Panc1 (cell line): ENCODE measurements at regions not wholly inside any gene's neighbourhood (a gene's known extent, or its start where the extent isn't known, plus 50 kb on each side); places are given as distances from the start of the nearest gene placed in this dataset.

Experiments used
- ATAC-seq: fragments of 200-7000 bp; cut with Tn5 transposase; 2 replicates; pipeline ENCODE4 v1.9.1; 2020; ENCODE audit warnings: mild to moderate bottlenecking, moderate library complexity
- BruUV-seq: library from RNA; stranded (reverse); fragments of 400-500 nt; replicated peaks from 2 replicates; lab custom pipeline; 2021; lab: Mats Ljungman, UMichigan
- CTCF ChIA-PET: fragments of 300-600 bp; sonication (Branson Sonifier 250); formaldehyde crosslinking; loops from one replicate; lab custom pipeline; 2022; ENCODE audit warnings: antibody characterized with exemption; lab: Charles Lee
- POLR2A ChIA-PET: fragments of 300-600 bp; sonication (Branson Sonifier 250); formaldehyde crosslinking; loops from one replicate; lab custom pipeline; 2022; ENCODE audit warnings: antibody characterized with exemption; lab: Charles Lee
- DNase-seq: peaks from one replicate; pipeline ENCODE4 v3.0.0-alpha.2; 2010; ENCODE audit warnings: low read depth, low spot score
- H3K27ac ChIP-seq: 2 replicates; pipeline ENCODE4 v1.5.1; 2011; ENCODE audit warnings: mild to moderate bottlenecking, low read length, inconsistent platforms
- H3K27me3 ChIP-seq: fragments of 200-500 bp; sonication (Bioruptor generic); 2 replicates; pipeline ENCODE4 v1.6.0; 2014; ENCODE audit warnings: low read length, inconsistent platforms; ENCODE audit not compliant: control insufficient read depth, insufficient read depth
- H3K36me3 ChIP-seq: fragments of 200-500 bp; sonication (Bioruptor generic); 2 replicates; pipeline ENCODE4 v1.5.1; 2014; ENCODE audit warnings: inconsistent platforms, mild to moderate bottlenecking, low read length, moderate library complexity; ENCODE audit not compliant: control insufficient read depth, insufficient read depth
- H3K4me1 ChIP-seq: 2 replicates; pipeline ENCODE4 v1.5.1; 2011; ENCODE audit warnings: inconsistent platforms, mild to moderate bottlenecking, low read length, moderate library complexity; ENCODE audit not compliant: control insufficient read depth, insufficient read depth
- H3K4me3 ChIP-seq, 2 experiments: 2 replicates each; pipeline ENCODE4 v1.5.1; 2011 to 2012; ENCODE audit warnings: low read depth in 2 of 2, low read length in 2 of 2, mild to moderate bottlenecking in 2 of 2, inconsistent platforms in 1 of 2, moderate library complexity in 1 of 2
- H3K9me3 ChIP-seq: fragments of 200-500 bp; sonication (Bioruptor generic); 2 replicates; pipeline ENCODE4 v1.5.1; 2014; ENCODE audit warnings: low read depth, mild to moderate bottlenecking, inconsistent platforms, low read length, moderate library complexity; ENCODE audit not compliant: control insufficient read depth, insufficient read depth
- POLR2AphosphoS5 ChIP-seq: IDR thresholded peaks from 2 replicates; pipeline ENCODE4 v1.6.1; 2012; ENCODE audit warnings: mild to moderate bottlenecking, low read depth, low read length, moderate library complexity
- SIN3A ChIP-seq: IDR thresholded peaks from 2 replicates; pipeline ENCODE4 v1.6.1; 2012; ENCODE audit warnings: low read depth, mild to moderate bottlenecking, low read length, moderate library complexity, borderline replicate concordance; ENCODE audit not compliant: insufficient read depth
- TCF7L2 ChIP-seq: IDR thresholded peaks from 2 replicates; pipeline ENCODE4 v1.6.1; 2011; ENCODE audit warnings: mild to moderate bottlenecking, low read depth, low read length, inconsistent platforms
- in situ Hi-C: cut with HindIII; loops from 2 replicates; pipeline ENCODE4 v1.10.0; 2016; ENCODE audit warnings: low sequenced_read_pairs, low pct_unique_long_range_greater_than_20kb
- intact Hi-C: fragments of 100-400 bp; cut with micrococcal nuclease; formaldehyde crosslinking; loops from one replicate; pipeline ENCODE4 v1.10.0; 2022; ENCODE audit not compliant: unreplicated experiment
- TF ChIP-seq, protein P1 (sequence below), 2 experiments: IDR thresholded peaks; 2 replicates each; pipeline ENCODE4 v1.6.1; 2011 to 2012; ENCODE audit warnings: low read depth in 2 of 2, control low read depth in 1 of 2, low read length in 1 of 2, mild to moderate bottlenecking in 1 of 2, moderate library complexity in 1 of 2; ENCODE audit not compliant: insufficient read depth in 1 of 2
- TF ChIP-seq, protein P2 (sequence below): fragments of 450-650 bp; IDR thresholded peaks from 2 replicates; pipeline ENCODE4 v1.5.1; 2017; ENCODE audit warnings: mild to moderate bottlenecking

DNA sequence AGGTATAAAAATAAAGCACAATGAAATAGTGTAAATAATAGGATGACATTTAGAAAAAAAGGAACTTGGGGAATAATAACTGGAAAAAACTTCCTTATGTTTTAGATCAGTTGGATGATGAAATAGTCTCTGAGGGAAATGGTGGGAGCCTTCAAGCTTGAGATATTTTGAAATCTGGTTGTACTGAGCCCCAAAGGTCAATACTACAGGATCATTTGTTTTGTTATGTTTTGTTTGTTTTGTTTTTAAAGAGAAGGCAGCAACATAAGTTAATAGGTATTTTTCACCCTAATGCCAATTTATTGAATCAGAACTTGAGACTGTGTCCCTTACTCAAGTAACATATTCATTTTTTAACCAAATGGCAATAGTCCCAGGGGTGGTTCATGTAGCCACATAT lies 393.1 kb downstream of the ETS1 start:
- TF ChIP-seq TCF7L2, result no peak
- TF ChIP-seq, protein P1, sequence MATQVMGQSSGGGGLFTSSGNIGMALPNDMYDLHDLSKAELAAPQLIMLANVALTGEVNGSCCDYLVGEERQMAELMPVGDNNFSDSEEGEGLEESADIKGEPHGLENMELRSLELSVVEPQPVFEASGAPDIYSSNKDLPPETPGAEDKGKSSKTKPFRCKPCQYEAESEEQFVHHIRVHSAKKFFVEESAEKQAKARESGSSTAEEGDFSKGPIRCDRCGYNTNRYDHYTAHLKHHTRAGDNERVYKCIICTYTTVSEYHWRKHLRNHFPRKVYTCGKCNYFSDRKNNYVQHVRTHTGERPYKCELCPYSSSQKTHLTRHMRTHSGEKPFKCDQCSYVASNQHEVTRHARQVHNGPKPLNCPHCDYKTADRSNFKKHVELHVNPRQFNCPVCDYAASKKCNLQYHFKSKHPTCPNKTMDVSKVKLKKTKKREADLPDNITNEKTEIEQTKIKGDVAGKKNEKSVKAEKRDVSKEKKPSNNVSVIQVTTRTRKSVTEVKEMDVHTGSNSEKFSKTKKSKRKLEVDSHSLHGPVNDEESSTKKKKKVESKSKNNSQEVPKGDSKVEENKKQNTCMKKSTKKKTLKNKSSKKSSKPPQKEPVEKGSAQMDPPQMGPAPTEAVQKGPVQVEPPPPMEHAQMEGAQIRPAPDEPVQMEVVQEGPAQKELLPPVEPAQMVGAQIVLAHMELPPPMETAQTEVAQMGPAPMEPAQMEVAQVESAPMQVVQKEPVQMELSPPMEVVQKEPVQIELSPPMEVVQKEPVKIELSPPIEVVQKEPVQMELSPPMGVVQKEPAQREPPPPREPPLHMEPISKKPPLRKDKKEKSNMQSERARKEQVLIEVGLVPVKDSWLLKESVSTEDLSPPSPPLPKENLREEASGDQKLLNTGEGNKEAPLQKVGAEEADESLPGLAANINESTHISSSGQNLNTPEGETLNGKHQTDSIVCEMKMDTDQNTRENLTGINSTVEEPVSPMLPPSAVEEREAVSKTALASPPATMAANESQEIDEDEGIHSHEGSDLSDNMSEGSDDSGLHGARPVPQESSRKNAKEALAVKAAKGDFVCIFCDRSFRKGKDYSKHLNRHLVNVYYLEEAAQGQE (IDR thresholded peaks at IDR 0.05; ENCODE audit: insufficient read depth in 1 of 2, low read depth in 2 of 2, low read length in 1 of 2), result no peak
- no peak for TF ChIP-seq SIN3A
- no peak for TF ChIP-seq POLR2AphosphoS5
- TF ChIP-seq, protein P2, sequence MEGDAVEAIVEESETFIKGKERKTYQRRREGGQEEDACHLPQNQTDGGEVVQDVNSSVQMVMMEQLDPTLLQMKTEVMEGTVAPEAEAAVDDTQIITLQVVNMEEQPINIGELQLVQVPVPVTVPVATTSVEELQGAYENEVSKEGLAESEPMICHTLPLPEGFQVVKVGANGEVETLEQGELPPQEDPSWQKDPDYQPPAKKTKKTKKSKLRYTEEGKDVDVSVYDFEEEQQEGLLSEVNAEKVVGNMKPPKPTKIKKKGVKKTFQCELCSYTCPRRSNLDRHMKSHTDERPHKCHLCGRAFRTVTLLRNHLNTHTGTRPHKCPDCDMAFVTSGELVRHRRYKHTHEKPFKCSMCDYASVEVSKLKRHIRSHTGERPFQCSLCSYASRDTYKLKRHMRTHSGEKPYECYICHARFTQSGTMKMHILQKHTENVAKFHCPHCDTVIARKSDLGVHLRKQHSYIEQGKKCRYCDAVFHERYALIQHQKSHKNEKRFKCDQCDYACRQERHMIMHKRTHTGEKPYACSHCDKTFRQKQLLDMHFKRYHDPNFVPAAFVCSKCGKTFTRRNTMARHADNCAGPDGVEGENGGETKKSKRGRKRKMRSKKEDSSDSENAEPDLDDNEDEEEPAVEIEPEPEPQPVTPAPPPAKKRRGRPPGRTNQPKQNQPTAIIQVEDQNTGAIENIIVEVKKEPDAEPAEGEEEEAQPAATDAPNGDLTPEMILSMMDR, result no peak
- DNase-seq (no peak), ATAC-seq (no peak)
- Histone ChIP-seq H3K4me1 (no peaks in the 10 kb centered on the region), H3K27ac (no peak overlapping the region), H3K4me3 (no peak overlapping the region), H3K27me3 (no peaks in the 10 kb centered on the region), H3K36me3 (no peaks in the 10 kb centered on the region), H3K9me3 (no peaks in the 10 kb centered on the region)
- no TSS peak for BruUV-seq
- CTCF ChIA-PET, result no interaction called here
- POLR2A ChIA-PET, result interaction anchor here (0.5 kb wide), 1 partner anchor 128 kb away, joined by 7 read pairs; no protein-coding TSS in a partner anchor
- intact Hi-C loops (no loop called here), in situ Hi-C loops (no loop called here)

DNA sequence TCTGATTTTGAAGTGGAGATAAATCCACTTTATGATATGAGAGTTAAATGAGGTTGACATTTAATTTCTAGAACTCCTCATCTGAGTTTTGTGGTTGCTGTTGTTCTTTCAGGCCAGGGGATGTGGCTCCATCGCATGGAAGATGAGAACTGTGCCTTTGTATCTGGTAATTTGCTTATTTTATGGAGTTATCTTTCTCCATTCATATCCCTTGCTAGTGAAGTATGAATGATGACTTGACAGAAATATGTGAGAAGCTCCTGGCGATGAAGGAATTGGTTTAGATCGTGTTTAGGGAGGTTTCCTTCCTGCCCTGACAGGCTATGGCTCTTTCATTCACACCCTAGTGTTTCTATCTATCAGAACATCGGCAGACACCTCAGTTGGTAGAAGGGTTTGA lies 393.7 kb downstream of the ETS1 start:
- no peak overlapping the region for H3K27ac ChIP-seq
- no peaks in the 10 kb centered on the region for H3K9me3 ChIP-seq
- no peak for ATAC-seq
- H3K4me1 ChIP-seq, result no peaks in the 10 kb centered on the region
- no peak for DNase-seq
- in situ Hi-C loops (no loop called here), intact Hi-C loops (no loop called here)
- H3K36me3 ChIP-seq, result no peaks in the 10 kb centered on the region
- no TSS peak for BruUV-seq
- ChIA-PET POLR2A (interaction anchor here (0.5 kb wide), 1 partner anchor 129 kb away, joined by 7 read pairs; no protein-coding TSS in a partner anchor), CTCF (no interaction called here)
- no peaks in the 10 kb centered on the region for H3K27me3 ChIP-seq
- no peak for TF ChIP-seq SIN3A
- TF ChIP-seq, protein P2, result no peak
- no peak for TF ChIP-seq TCF7L2
- TF ChIP-seq POLR2AphosphoS5, result no peak
- TF ChIP-seq, protein P1 (IDR thresholded peaks at IDR 0.05; ENCODE audit: insufficient read depth in 1 of 2, low read depth in 2 of 2, low read length in 1 of 2), result no peak
- H3K4me3 ChIP-seq, result no peak overlapping the region
